HepG2 (cell line): ENCODE measurements at regions not wholly inside any gene's neighbourhood (a gene's known extent, or its start where the extent isn't known, plus 50 kb on each side); places are given as distances from the start of the nearest gene placed in this dataset.

Experiments used
- ATAC-seq: fragments of 200-7000 bp; cut with Tn5 transposase; 3 replicates; pipeline ENCODE4 v1.9.1; 2020; ENCODE audit warnings: mild to moderate bottlenecking, moderate library complexity
- BruUV-seq: library from RNA; stranded (reverse); fragments of 400-500 nt; replicated peaks from 2 replicates; lab custom pipeline; 2021; lab: Mats Ljungman, UMichigan
- CTCF ChIA-PET: fragments of 300-600 bp; formaldehyde crosslinking; extraction: SDS; loops from one replicate; lab custom pipeline; 2021; ENCODE audit warnings: low total read pairs, inconsistent platforms, low intra/inter-chr PET ratio; lab: Yijun Ruan, JAX
- POLR2A ChIA-PET: fragments of 350-600 bp; sonication (Branson Sonifier 250); formaldehyde crosslinking; loops from one replicate; lab custom pipeline; 2020; ENCODE audit warnings: antibody characterized with exemption, inconsistent platforms; lab: Yijun Ruan, JAX
- DNase-seq: peaks from one replicate; pipeline ENCODE4 v3.0.0-alpha.2; 2015; ENCODE audit warnings: low spot score
- FAIRE-seq: peaks from 3 replicates; lab custom pipeline; 2011; peaks lifted over from hg19 to GRCh38; lab: Jason Lieb, UNC
- H2AFZ ChIP-seq: one replicate; pipeline ENCODE4 v1.6.1; 2011; ENCODE audit warnings: low read length, inconsistent platforms
- H3K27ac ChIP-seq: fragments of 300-600 bp; 3 replicates; pipeline ENCODE4 v1.8.0; 2011; ENCODE audit warnings: mixed run types, mild to moderate bottlenecking, mixed read lengths, low read length, inconsistent platforms; ENCODE audit not compliant: insufficient read depth; ENCODE audit errors: extremely low read length
- H3K27me3 ChIP-seq, 2 experiments: fragments of 200-600 bp in 1 of 2; 2 replicates in 1 of 2; 3 replicates in 1 of 2; pipeline versions ENCODE4 v1.6.0 to v1.8.0; 2011; ENCODE audit warnings: low read length in 2 of 2, mild to moderate bottlenecking in 2 of 2, moderate library complexity in 2 of 2, inconsistent platforms in 1 of 2; ENCODE audit not compliant: insufficient read depth in 2 of 2, control insufficient read depth in 1 of 2
- H3K36me3 ChIP-seq, 2 experiments: fragments of 200-600 bp in 1 of 2; replicated peaks in 1 of 2; 2 replicates in 1 of 2; 3 replicates in 1 of 2; pipeline versions ENCODE4 v1.5.1 to v1.8.0; 2011; ENCODE audit warnings: low read length in 2 of 2, inconsistent platforms in 1 of 2; ENCODE audit not compliant: insufficient read depth in 2 of 2, control insufficient read depth in 1 of 2
- H3K4me1 ChIP-seq: 2 replicates; pipeline ENCODE4 v1.5.1; 2012; ENCODE audit warnings: low read length, inconsistent platforms; ENCODE audit not compliant: insufficient read depth
- H3K4me2 ChIP-seq: 2 replicates; pipeline ENCODE4 v1.6.0; 2011; ENCODE audit warnings: low read depth, low read length, inconsistent platforms
- H3K4me3 ChIP-seq, 3 experiments: fragments of 200-600 bp in 1 of 3; sonication (generic), shearing (Covaris generic) in 1 of 3; replicated peaks in 1 of 3; 2 replicates each; pipeline ENCODE4 v1.5.1; 2011 to 2016; ENCODE audit warnings: low read length in 3 of 3, inconsistent platforms in 2 of 3, low read depth in 2 of 3, mild to moderate bottlenecking in 2 of 3, control low read depth in 1 of 3, mixed read lengths in 1 of 3; ENCODE audit not compliant: insufficient read depth in 1 of 3
- H3K79me2 ChIP-seq: one replicate; pipeline ENCODE4 v1.6.1; 2011; ENCODE audit warnings: low read length, inconsistent platforms; ENCODE audit not compliant: insufficient read depth
- H3K9ac ChIP-seq: 2 replicates; pipeline ENCODE4 v1.6.0; 2011; ENCODE audit warnings: mild to moderate bottlenecking, low read depth, low read length, inconsistent platforms; ENCODE audit not compliant: insufficient read depth
- H3K9me3 ChIP-seq: 2 replicates; pipeline ENCODE4 v1.5.1; 2012; ENCODE audit warnings: mild to moderate bottlenecking, low read length
- H4K20me1 ChIP-seq: 2 replicates; pipeline ENCODE4 v1.6.0; 2011; ENCODE audit warnings: inconsistent platforms, mild to moderate bottlenecking, low read length, moderate library complexity; ENCODE audit not compliant: insufficient read depth
- MEIS1 ChIP-seq: sonication (generic); formaldehyde crosslinking; IDR thresholded peaks from 2 replicates; pipeline ENCODE4 v1.9.0; 2021; ENCODE audit warnings: mild to moderate bottlenecking, missing genetic modification reagents, moderate library complexity, borderline replicate concordance
- MXD4 ChIP-seq: IDR thresholded peaks from 2 replicates; pipeline ENCODE4 v1.6.1; 2016; ENCODE audit warnings: mild to moderate bottlenecking, missing biosample characterization, missing genetic modification reagents
- NKX3-1 ChIP-seq: sonication (generic); formaldehyde crosslinking; IDR thresholded peaks from 2 replicates; pipeline ENCODE4 v1.5.0; 2020; ENCODE audit warnings: missing genetic modification reagents
- NRL ChIP-seq: sonication (generic); formaldehyde crosslinking; IDR thresholded peaks from 2 replicates; pipeline ENCODE4 v1.5.0; 2020; ENCODE audit warnings: missing genetic modification reagents, mild to moderate bottlenecking, moderate library complexity, borderline replicate concordance
- TRIM24 ChIP-seq: sonication (generic); formaldehyde crosslinking; IDR thresholded peaks from 2 replicates; pipeline ENCODE4 v1.8.0; 2022; ENCODE audit warnings: mild to moderate bottlenecking, missing genetic modification reagents
- ZNF629 ChIP-seq: sonication (generic); formaldehyde crosslinking; conservative IDR thresholded peaks from 2 replicates; pipeline ENCODE4 v1.5.0; 2020; ENCODE audit warnings: missing genetic modification reagents
- ZSCAN20 ChIP-seq: sonication (generic); formaldehyde crosslinking; IDR thresholded peaks from 2 replicates; pipeline ENCODE4 v1.4.0; 2020; ENCODE audit warnings: missing genetic modification reagents, mild to moderate bottlenecking, borderline replicate concordance
- WGBS: methylation state at CpG from one replicate; pipeline ENCODE4 v1.1.6; 2017; ENCODE audit warnings: low lambda C conversion rate; 5-methylcytosine and 5-hydroxymethylcytosine counted together
- in situ Hi-C: cut with HindIII; loops from 2 replicates; pipeline ENCODE4 v1.10.0; 2017; ENCODE audit warnings: low pct_unique_long_range_greater_than_20kb; ENCODE audit not compliant: extremely low pct_ligation_motif_present
- intact Hi-C: fragments of 100-400 bp; cut with micrococcal nuclease; formaldehyde crosslinking; loops from one replicate; pipeline ENCODE4 v1.10.0; 2022; ENCODE audit not compliant: unreplicated experiment
- TF ChIP-seq, protein P1 (sequence below): sonication (generic); formaldehyde crosslinking; IDR thresholded peaks from 2 replicates; pipeline ENCODE4 v1.4.0; 2020; ENCODE audit warnings: missing genetic modification reagents; ENCODE audit errors: not compliant biosample characterization
- TF ChIP-seq, protein P2 (sequence below): sonication (generic); formaldehyde crosslinking; IDR thresholded peaks from 2 replicates; pipeline ENCODE4 v1.5.0; 2020; ENCODE audit warnings: mild to moderate bottlenecking, missing genetic modification reagents, borderline replicate concordance
- TF ChIP-seq, protein P3 (sequence below): IDR thresholded peaks from 2 replicates; pipeline ENCODE4 v1.6.1; 2018; ENCODE audit warnings: missing genetic modification reagents
- TF ChIP-seq, protein P4 (sequence below): sonication (generic); formaldehyde crosslinking; IDR thresholded peaks from 2 replicates; pipeline ENCODE4 v1.5.1; 2020; ENCODE audit warnings: mild to moderate bottlenecking, missing genetic modification reagents
- TF ChIP-seq, protein P5 (sequence below): sonication (generic); formaldehyde crosslinking; IDR thresholded peaks from 2 replicates; pipeline ENCODE4 v1.8.1; 2023; ENCODE audit warnings: mild to moderate bottlenecking, missing genetic modification reagents

DNA sequence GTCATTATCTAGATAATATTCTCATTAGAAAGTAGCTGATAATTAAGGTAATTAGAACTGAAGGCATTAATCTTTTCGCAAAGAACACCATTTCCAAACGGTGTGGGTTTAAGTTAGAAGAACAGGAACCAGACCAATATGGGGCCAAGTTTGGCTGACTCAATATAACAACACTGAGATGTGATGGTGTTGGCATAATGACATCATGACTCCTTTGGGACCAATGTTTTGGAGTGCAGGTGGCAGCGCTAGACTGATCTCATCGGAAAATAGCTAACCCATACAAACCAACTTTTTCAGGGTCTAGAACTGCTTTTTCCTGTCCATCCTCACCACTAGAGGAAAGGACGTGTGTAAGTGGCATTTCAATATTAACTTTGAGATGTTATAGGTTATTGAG lies 1171.7 kb upstream of the ZEB2 start (continued):
- TF ChIP-seq NKX3-1 (CRISPR knock-in tag) = no peak
- TF ChIP-seq, protein P1, sequence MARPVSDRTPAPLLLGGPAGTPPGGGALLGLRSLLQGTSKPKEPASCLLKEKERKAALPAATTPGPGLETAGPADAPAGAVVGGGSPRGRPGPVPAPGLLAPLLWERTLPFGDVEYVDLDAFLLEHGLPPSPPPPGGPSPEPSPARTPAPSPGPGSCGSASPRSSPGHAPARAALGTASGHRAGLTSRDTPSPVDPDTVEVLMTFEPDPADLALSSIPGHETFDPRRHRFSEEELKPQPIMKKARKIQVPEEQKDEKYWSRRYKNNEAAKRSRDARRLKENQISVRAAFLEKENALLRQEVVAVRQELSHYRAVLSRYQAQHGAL (CRISPR knock-in tag) = no peak
- TF ChIP-seq MEIS1 (CRISPR knock-in tag) = no peak
- no peak for TF ChIP-seq NRL
- TF ChIP-seq, protein P2, sequence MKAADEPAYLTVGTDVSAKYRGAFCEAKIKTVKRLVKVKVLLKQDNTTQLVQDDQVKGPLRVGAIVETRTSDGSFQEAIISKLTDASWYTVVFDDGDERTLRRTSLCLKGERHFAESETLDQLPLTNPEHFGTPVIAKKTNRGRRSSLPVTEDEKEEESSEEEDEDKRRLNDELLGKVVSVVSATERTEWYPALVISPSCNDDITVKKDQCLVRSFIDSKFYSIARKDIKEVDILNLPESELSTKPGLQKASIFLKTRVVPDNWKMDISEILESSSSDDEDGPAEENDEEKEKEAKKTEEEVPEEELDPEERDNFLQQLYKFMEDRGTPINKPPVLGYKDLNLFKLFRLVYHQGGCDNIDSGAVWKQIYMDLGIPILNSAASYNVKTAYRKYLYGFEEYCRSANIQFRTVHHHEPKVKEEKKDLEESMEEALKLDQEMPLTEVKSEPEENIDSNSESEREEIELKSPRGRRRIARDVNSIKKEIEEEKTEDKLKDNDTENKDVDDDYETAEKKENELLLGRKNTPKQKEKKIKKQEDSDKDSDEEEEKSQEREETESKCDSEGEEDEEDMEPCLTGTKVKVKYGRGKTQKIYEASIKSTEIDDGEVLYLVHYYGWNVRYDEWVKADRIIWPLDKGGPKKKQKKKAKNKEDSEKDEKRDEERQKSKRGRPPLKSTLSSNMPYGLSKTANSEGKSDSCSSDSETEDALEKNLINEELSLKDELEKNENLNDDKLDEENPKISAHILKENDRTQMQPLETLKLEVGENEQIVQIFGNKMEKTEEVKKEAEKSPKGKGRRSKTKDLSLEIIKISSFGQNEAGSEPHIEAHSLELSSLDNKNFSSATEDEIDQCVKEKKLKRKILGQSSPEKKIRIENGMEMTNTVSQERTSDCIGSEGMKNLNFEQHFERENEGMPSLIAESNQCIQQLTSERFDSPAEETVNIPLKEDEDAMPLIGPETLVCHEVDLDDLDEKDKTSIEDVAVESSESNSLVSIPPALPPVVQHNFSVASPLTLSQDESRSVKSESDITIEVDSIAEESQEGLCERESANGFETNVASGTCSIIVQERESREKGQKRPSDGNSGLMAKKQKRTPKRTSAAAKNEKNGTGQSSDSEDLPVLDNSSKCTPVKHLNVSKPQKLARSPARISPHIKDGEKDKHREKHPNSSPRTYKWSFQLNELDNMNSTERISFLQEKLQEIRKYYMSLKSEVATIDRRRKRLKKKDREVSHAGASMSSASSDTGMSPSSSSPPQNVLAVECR = no peak

DNA sequence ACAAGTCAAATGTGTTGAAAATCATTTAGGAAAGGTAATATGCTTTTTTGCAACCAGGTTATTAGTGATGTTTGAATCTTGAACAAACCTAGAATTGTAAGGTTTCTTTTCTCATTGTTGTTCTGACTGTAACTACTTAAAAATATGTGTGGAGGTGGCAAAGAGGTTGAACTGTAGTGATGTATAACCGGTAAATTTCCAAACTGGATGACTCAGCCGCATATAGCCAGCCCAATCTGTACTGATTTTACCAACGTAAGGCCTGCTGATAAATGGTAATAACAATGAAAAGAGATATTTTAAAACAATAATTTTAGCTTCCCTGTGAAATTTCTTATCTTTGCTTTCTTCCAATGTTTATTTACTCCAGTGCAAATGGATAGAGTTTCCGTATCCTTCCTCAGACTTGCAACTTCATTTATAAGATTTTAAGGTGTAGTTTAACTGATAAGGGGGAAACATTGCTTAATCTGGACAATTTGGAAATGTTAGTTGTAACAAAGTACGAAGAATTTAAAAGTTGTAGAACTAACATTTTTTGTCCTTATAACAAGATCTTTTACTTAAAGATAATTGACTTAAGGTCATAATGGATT lies 1170.4 kb upstream of the ZEB2 start:
- POLR2A ChIA-PET = no interaction called here
- H3K36me3 ChIP-seq = no peaks in the 10 kb centered on the region
- no peaks in the 10 kb centered on the region for H3K27me3 ChIP-seq
- no peaks in the 10 kb centered on the region for H4K20me1 ChIP-seq
- no peak overlapping the region for H3K27ac ChIP-seq
- ATAC-seq (no peak), DNase-seq (no peak), FAIRE-seq (no peak)
- H2AFZ ChIP-seq = no peak overlapping the region
- CTCF ChIA-PET = no interaction called here
- BruUV-seq = no TSS peak
- no peaks in the 10 kb centered on the region for H3K4me1 ChIP-seq
- intact Hi-C loops = no loop called here
- no peak overlapping the region for H3K4me3 ChIP-seq
- no peaks in the 10 kb centered on the region for H3K79me2 ChIP-seq
- in situ Hi-C loops = no loop called here
- H3K9ac ChIP-seq = no peak overlapping the region
- H3K9me3 ChIP-seq = no peaks in the 10 kb centered on the region
- 48% methylated on average over 5 of the region's 5 CpGs for WGBS
- no peak overlapping the region for H3K4me2 ChIP-seq
- no peak for TF ChIP-seq ZNF629 (CRISPR knock-in tag)
- no peak for TF ChIP-seq MXD4 (CRISPR knock-in tag)
- no peak for TF ChIP-seq TRIM24 (CRISPR knock-in tag)
- TF ChIP-seq, protein P3, sequence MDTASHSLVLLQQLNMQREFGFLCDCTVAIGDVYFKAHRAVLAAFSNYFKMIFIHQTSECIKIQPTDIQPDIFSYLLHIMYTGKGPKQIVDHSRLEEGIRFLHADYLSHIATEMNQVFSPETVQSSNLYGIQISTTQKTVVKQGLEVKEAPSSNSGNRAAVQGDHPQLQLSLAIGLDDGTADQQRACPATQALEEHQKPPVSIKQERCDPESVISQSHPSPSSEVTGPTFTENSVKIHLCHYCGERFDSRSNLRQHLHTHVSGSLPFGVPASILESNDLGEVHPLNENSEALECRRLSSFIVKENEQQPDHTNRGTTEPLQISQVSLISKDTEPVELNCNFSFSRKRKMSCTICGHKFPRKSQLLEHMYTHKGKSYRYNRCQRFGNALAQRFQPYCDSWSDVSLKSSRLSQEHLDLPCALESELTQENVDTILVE (CRISPR knock-in tag) = no peak
- TF ChIP-seq, protein P4, sequence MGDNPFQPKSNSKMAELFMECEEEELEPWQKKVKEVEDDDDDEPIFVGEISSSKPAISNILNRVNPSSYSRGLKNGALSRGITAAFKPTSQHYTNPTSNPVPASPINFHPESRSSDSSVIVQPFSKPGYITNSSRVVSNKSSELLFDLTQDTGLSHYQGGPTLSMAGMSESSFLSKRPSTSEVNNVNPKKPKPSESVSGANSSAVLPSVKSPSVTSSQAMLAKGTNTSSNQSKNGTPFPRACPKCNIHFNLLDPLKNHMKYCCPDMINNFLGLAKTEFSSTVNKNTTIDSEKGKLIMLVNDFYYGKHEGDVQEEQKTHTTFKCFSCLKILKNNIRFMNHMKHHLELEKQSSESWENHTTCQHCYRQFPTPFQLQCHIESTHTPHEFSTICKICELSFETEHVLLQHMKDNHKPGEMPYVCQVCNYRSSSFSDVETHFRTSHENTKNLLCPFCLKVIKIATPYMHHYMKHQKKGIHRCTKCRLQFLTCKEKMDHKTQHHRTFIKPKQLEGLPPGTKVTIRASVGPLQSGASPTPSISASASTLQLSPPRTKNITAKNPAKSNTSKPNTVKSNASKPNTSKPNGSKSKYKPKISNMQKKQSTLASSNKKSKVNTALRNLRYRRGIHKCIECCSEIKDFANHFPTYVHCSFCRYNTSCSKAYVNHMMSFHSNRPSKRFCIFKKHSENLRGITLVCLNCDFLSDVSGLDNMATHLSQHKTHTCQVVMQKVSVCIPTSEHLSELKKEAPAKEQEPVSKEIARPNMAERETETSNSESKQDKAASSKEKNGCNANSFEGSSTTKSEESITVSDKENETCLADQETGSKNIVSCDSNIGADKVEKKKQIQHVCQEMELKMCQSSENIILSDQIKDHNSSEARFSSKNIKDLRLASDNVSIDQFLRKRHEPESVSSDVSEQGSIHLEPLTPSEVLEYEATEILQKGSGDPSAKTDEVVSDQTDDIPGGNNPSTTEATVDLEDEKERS = no peak
- TF ChIP-seq, protein P5, sequence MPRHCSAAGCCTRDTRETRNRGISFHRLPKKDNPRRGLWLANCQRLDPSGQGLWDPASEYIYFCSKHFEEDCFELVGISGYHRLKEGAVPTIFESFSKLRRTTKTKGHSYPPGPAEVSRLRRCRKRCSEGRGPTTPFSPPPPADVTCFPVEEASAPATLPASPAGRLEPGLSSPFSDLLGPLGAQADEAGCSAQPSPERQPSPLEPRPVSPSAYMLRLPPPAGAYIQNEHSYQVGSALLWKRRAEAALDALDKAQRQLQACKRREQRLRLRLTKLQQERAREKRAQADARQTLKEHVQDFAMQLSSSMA (CRISPR knock-in tag) = no peak
- no peak for TF ChIP-seq ZSCAN20
